ENCODE measurements at regions not wholly inside any gene's neighbourhood (a gene's known extent, or its start where the extent isn't known, plus 50 kb on each side); places are given as distances from the start of the nearest gene placed in this dataset.
"Not testable (repeated sequence)": the region's sequence is repeated elsewhere in the genome, so short reads cannot be mapped to it uniquely, and the experiment has no call there.

DNA sequence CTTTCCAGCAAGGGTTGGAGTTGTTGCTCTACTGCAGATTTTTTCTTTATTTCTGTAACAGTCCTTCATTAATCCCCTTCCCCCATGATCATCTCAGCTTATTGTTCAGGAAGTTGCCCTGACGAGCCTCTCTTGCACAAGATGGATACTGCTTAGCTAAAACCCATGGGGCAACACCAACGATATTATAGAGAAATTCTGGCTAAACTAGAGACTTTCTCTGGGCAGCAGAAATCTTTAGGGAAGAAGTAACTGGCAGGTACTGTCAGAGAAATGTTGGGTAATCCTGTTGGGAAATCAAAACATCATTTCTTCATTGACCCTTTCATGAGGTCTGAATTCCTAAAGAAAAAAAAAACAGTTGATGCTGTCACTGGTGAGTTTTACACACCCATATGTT lies 921.3 kb downstream of the NLGN4X start:
- no peak for DNase-seq (ENCODE audit: extremely low spot score)
- H3K9me3 ChIP-seq = no peaks in the 10 kb centered on the region
- intact Hi-C loops (cut with DNase I) = no loop called here
- H3K36me3 ChIP-seq = no peaks in the 10 kb centered on the region
- no peak overlapping the region for H3K27ac ChIP-seq (replicated peaks in 1 of 4)
- no peak for TF ChIP-seq POLR2AphosphoS5 (IDR thresholded peaks at IDR 0.05)
- TF ChIP-seq POLR2A (IDR thresholded peaks at IDR 0.05; ENCODE audit: low read depth) = no peak
- TF ChIP-seq, protein P1, sequence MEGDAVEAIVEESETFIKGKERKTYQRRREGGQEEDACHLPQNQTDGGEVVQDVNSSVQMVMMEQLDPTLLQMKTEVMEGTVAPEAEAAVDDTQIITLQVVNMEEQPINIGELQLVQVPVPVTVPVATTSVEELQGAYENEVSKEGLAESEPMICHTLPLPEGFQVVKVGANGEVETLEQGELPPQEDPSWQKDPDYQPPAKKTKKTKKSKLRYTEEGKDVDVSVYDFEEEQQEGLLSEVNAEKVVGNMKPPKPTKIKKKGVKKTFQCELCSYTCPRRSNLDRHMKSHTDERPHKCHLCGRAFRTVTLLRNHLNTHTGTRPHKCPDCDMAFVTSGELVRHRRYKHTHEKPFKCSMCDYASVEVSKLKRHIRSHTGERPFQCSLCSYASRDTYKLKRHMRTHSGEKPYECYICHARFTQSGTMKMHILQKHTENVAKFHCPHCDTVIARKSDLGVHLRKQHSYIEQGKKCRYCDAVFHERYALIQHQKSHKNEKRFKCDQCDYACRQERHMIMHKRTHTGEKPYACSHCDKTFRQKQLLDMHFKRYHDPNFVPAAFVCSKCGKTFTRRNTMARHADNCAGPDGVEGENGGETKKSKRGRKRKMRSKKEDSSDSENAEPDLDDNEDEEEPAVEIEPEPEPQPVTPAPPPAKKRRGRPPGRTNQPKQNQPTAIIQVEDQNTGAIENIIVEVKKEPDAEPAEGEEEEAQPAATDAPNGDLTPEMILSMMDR (IDR thresholded peaks at IDR 0.05) = no peak
- no peak for TF ChIP-seq EP300 (IDR thresholded peaks at IDR 0.05)
- H3K4me1 ChIP-seq = no peaks in the 10 kb centered on the region
- no peaks in the 10 kb centered on the region for H3K27me3 ChIP-seq
- WGBS = 34% methylated on average over 2 of the region's 2 CpGs
- no peak overlapping the region for H3K4me3 ChIP-seq

DNA sequence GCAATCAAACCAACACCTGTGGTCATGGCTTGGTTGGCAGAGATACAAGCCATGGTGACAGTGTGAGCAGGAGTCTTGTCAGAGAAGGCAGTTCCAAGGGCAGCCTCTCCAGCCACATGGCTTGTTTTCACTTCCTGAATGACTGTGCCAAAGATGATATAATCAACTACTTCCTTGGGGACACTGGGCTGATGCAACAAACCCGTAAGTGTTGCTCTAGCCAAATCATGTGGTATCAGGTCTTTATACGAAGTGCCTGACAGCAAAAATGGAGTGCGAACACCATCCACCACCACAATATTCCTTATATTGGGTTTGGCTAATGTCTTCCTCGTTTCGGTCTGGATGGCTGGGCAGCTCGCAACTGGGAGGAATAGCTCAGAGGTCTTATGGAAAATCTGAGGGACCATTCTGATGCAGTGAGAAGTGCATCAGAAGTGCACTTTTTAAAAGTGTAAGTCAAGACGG lies 922.0 kb downstream of the NLGN4X start:
- WGBS = 77% methylated on average over 7 of the region's 7 CpGs
- Histone ChIP-seq H3K27ac (replicated peaks in 1 of 4) (no peak overlapping the region), H3K4me1 (no peaks in the 10 kb centered on the region), H3K27me3 (no peaks in the 10 kb centered on the region), H3K36me3 (no peaks in the 10 kb centered on the region), H3K4me3 (no peak overlapping the region), H3K9me3 (no peaks in the 10 kb centered on the region)
- intact Hi-C loops (cut with DNase I) = no loop called here
- no peak for TF ChIP-seq POLR2A (IDR thresholded peaks at IDR 0.05; ENCODE audit: low read depth)
- TF ChIP-seq EP300 (IDR thresholded peaks at IDR 0.05) = no peak
- TF ChIP-seq POLR2AphosphoS5 (IDR thresholded peaks at IDR 0.05) = no peak
- TF ChIP-seq, protein P1 (IDR thresholded peaks at IDR 0.05) = no peak
- no peak for DNase-seq (ENCODE audit: extremely low spot score)

DNA sequence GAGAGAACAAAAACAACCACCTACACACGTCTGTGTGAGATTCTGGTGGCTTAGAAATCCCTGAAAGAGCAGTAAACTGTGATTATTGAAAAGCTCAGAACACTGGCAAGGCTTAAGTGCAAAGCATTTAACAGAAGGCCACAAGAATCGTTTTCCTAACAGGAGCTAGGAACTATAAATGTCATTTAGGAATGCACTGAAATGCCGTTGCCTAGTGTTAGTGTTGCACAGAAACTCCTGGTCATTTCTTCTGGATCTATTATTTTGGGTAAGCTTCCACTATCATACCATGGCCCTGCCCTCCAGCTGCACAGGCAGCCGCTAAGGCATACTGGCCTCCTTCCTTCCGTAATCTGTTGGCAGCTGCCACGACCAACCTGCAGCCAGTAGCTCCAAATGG lies 923.2 kb downstream of the NLGN4X start:
- TF ChIP-seq POLR2AphosphoS5 (IDR thresholded peaks at IDR 0.05) (no peak), POLR2A (IDR thresholded peaks at IDR 0.05; ENCODE audit: low read depth) (no peak), EP300 (IDR thresholded peaks at IDR 0.05) (no peak)
- TF ChIP-seq, protein P1 (IDR thresholded peaks at IDR 0.05) = no peak
- 50% methylated on average over 6 of the region's 6 CpGs for WGBS
- H3K4me3 ChIP-seq = no peak overlapping the region
- no peaks in the 10 kb centered on the region for H3K9me3 ChIP-seq
- H3K27ac ChIP-seq (replicated peaks in 1 of 4) = no peak overlapping the region
- no peaks in the 10 kb centered on the region for H3K36me3 ChIP-seq
- no peak for DNase-seq (ENCODE audit: extremely low spot score)
- intact Hi-C loops (cut with DNase I) = no loop called here
- H3K4me1 ChIP-seq = no peaks in the 10 kb centered on the region
- H3K27me3 ChIP-seq = no peaks in the 10 kb centered on the region

DNA sequence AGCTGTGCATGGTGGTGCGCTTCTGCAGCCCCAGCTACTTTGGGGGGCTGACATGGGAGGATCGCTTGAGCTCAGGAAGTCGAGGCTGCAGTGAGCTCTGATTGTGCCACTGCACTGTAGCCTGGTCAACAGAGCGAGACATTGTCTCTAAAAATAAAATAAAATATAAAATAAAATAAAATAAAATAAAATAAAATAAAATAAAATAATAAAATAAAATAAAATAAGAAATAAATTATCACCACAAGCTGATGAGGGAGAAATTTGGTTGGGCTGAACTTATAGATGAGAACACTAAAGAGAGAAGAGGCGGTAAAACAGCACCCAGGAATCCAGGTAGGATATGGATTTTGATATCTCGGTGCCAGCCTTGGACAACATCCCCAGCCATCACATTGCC lies 933.7 kb downstream of the NLGN4X start:
- Histone ChIP-seq H3K4me1 (no peaks in the 10 kb centered on the region), H3K27ac (replicated peaks in 1 of 4) (no peak overlapping the region), H3K9me3 (peaks cover 0 to 2% (median 0%) of the 10 kb centered on the region in 4 donors), H3K4me3 (no peak overlapping the region), H3K27me3 (no peaks in the 10 kb centered on the region), H3K36me3 (no peaks in the 10 kb centered on the region)
- 92% methylated on average over 6 of the region's 6 CpGs for WGBS
- no peak for DNase-seq (ENCODE audit: extremely low spot score)
- TF ChIP-seq POLR2A (IDR thresholded peaks at IDR 0.05; ENCODE audit: low read depth) (no peak), EP300 (IDR thresholded peaks at IDR 0.05) (no peak), POLR2AphosphoS5 (IDR thresholded peaks at IDR 0.05) (no peak)
- TF ChIP-seq, protein P1 (IDR thresholded peaks at IDR 0.05) = no peak
- intact Hi-C loops (cut with DNase I) = no loop called here

DNA sequence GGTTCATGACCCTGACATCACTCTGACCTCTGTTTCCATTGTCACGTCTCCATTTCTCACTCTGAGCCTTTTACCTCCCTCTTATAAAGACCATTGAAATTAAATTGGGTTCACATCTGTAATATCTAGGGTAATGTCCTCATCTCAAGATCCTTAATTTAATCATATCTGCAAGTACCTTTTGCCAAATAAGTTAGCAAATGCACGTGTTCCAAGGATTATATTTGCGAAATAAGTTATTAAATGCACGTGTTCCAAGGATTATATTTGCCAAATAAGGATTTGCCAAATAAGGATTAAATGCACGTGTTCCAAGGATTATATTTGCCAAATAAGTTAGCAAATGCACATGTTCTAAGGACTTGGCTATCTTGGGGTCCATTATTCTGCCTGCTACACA lies 938.0 kb downstream of the NLGN4X start:
- no peak for DNase-seq (ENCODE audit: extremely low spot score)
- Histone ChIP-seq H3K36me3 (no peaks in the 10 kb centered on the region), H3K4me1 (no peaks in the 10 kb centered on the region), H3K9me3 (peaks cover 0 to 4% (median 0%) of the 10 kb centered on the region in 4 donors), H3K27ac (replicated peaks in 1 of 4) (no peak overlapping the region), H3K27me3 (no peaks in the 10 kb centered on the region), H3K4me3 (no peak overlapping the region)
- intact Hi-C loops (cut with DNase I) = no loop called here
- no peak for TF ChIP-seq EP300 (IDR thresholded peaks at IDR 0.05)
- no peak for TF ChIP-seq POLR2A (IDR thresholded peaks at IDR 0.05; ENCODE audit: low read depth)
- no peak for TF ChIP-seq POLR2AphosphoS5 (IDR thresholded peaks at IDR 0.05)
- TF ChIP-seq, protein P1 (IDR thresholded peaks at IDR 0.05) = no peak
- WGBS = 75% methylated on average over 5 of the region's 5 CpGs

DNA sequence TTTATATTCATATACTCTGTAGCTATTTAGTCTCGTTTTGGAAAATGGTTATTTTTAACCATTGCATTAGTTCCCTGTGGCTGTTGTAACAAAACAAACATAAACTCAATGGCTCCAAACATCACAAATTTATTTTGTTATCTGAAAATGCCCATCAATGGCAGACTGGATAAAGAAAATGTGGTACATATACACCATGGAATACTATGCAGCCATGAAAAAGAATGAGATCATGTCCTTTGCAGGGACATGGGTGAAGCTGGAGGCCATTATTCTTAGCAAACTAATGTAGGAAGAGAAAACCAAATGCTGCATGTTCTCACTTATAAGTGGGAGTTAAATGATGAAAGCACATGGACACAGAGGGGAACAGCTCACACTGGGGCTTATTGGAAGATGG lies 938.7 kb downstream of the NLGN4X start:
- H3K4me1 ChIP-seq; H3K27ac ChIP-seq (replicated peaks in 1 of 4); H3K36me3 ChIP-seq; intact Hi-C loops (cut with DNase I); H3K4me3 ChIP-seq; H3K27me3 ChIP-seq; DNase-seq (ENCODE audit: extremely low spot score); H3K9me3 ChIP-seq: not testable (repeated sequence)
- WGBS = 81% methylated on average over 1 of the region's 1 CpG
